ACC112 (cell line): ENCODE measurements at regions not wholly inside any gene's neighbourhood (a gene's known extent, or its start where the extent isn't known, plus 50 kb on each side); places are given as distances from the start of the nearest gene placed in this dataset.

Source experiments
- H2AFZ ChIP-seq: fragments of 200-600 bp; sonication (generic); one replicate; pipeline ENCODE4 v1.6.0; 2017; ENCODE audit warnings: antibody characterized with exemption, low read length; ENCODE audit not compliant: unreplicated experiment
- H3K27ac ChIP-seq: fragments of 200-600 bp; sonication (generic); 2 replicates; pipeline ENCODE4 v1.5.1; 2014; ENCODE audit warnings: low read depth, mild to moderate bottlenecking, antibody characterized with exemption, low read length, moderate library complexity
- H3K27me3 ChIP-seq: fragments of 200-600 bp; sonication (generic); 2 replicates; pipeline ENCODE4 v1.6.1; 2014; ENCODE audit warnings: mild to moderate bottlenecking, antibody characterized with exemption, low read length, moderate library complexity, mixed read lengths; ENCODE audit not compliant: insufficient read depth
- H3K36me3 ChIP-seq: fragments of 200-600 bp; sonication (generic); 2 replicates; pipeline ENCODE4 v1.6.1; 2016; ENCODE audit warnings: mild to moderate bottlenecking, antibody characterized with exemption, low read length, moderate library complexity, mixed read lengths; ENCODE audit not compliant: insufficient read depth
- H3K4me1 ChIP-seq: fragments of 200-600 bp; sonication (generic); one replicate; pipeline ENCODE4 v1.6.1; 2016; ENCODE audit warnings: low read length, mixed read lengths; ENCODE audit not compliant: insufficient read depth, unreplicated experiment, control insufficient read depth
- H3K4me3 ChIP-seq: fragments of 200-600 bp; sonication (generic); 2 replicates; pipeline ENCODE4 v1.5.1; 2014; ENCODE audit warnings: mild to moderate bottlenecking, low read depth, low read length
- H3K79me2 ChIP-seq: fragments of 200-600 bp; sonication (generic); one replicate; pipeline ENCODE4 v1.6.0; 2016; ENCODE audit warnings: low read length; ENCODE audit not compliant: control insufficient read depth, unreplicated experiment, insufficient read depth

DNA sequence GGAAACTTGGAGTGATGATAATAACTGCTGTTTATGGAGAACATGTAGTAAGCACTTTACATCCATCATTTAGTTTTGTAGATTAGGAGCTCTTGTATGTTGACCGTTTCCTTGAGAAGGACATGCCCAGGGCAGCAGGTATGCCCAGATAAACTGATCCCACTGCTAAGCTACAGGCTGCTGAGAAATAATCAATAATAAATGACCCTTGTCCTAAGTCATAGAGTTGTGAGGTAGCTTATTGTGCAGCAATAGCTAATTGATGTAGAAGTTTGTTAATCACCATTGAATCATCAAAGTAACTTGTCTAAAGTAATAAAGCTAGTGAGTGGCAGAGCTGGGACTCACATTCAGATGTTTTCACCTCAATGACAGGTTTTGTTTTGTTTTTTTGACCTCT lies 287.2 kb upstream of the CYRIA start:
- Histone ChIP-seq H3K4me1 (no peaks in the 10 kb centered on the region), H3K4me3 (no peak overlapping the region), H3K27me3 (no peaks in the 10 kb centered on the region), H3K36me3 (no peaks in the 10 kb centered on the region), H3K79me2 (no peaks in the 10 kb centered on the region), H3K27ac (no peak overlapping the region), H2AFZ (no peak overlapping the region)

DNA sequence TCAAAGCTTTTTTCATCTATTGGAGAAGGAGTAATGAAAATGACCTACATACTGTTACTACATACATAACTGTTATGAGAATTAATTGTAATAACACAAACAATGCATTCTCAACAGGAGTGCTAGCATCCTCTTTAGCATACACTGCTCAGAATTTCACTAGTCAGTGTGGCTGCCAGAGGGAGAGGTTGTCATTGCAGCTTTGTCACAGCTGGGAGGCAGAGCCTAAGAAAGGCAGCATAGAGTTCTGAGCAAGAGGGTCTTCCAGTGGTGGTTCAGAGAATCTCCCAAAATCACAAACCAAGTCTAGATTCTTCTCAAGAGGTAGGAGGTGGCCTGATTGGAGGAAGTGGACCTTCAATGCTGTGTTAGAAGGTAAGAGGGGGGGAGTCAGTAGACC lies 286.7 kb upstream of the CYRIA start:
- Histone ChIP-seq H3K27me3 (no peaks in the 10 kb centered on the region), H3K4me3 (no peak overlapping the region), H3K36me3 (no peaks in the 10 kb centered on the region), H3K27ac (no peak overlapping the region), H3K79me2 (no peaks in the 10 kb centered on the region), H3K4me1 (no peaks in the 10 kb centered on the region), H2AFZ (no peak overlapping the region)

DNA sequence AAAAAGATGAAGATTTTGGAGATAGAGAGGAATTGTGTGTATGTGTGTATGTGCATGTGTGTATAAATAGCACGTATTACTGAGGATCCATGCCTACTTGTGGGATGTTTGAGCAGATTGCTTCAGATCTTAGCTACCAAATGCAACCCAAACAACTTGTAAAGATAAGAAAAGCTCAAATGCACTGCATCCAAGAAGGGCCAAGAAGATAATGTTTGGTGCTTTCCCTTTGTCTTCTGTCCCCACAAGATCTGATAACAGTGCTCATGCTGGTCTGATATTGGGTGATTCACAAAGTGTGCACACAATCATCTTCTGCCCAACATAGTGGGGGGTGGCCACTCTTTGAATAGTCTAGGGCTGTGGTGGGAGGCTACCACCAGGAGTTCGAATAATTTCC lies 284.8 kb upstream of the CYRIA start:
- Histone ChIP-seq H3K4me3 (no peak overlapping the region), H3K4me1 (no peaks in the 10 kb centered on the region), H3K79me2 (no peaks in the 10 kb centered on the region), H3K27me3 (no peaks in the 10 kb centered on the region), H2AFZ (no peak overlapping the region), H3K36me3 (no peaks in the 10 kb centered on the region), H3K27ac (no peak overlapping the region)

DNA sequence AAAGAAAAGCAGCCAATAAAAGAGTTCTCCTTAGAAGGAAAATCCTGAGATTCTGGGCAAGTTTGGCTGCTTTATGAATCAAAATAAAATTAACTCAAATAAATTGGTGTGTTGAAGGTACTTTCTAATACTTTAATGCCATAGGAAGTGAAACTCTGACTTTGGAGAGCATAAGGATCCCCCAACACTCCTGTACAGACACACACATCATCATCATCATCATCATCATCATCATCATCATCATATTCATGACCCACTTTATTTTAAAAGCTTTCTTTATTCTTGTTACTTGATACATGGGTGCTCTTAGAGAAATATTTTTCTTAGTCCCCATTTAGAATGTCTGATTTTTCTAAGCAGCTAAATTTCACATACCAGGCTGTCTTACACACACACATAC lies 283.1 kb upstream of the CYRIA start:
- Histone ChIP-seq H3K27me3 (no peaks in the 10 kb centered on the region), H3K27ac (no peak overlapping the region), H3K36me3 (no peaks in the 10 kb centered on the region), H3K79me2 (no peaks in the 10 kb centered on the region), H2AFZ (no peak overlapping the region), H3K4me1 (no peaks in the 10 kb centered on the region), H3K4me3 (no peak overlapping the region)

DNA sequence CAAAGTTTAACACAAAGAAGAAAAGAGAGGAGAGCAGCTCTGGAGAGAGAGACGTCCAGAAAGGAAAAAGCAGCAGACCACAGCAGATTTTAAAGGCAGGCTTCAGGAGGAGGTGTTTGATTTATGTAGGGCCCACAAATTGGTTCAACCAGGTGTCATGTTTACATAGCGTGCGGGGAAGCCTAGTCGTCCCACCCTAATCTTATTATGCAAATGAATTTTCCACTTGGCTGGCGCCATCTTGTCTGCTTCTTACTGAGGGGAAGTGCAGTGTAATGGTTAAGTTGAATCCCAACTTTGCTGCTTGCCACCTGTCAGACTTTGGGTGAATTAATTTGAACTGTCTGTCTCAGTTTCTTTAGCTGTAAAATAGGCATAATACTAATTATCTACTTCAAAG lies 282.4 kb upstream of the CYRIA start:
- Histone ChIP-seq H3K36me3 (no peaks in the 10 kb centered on the region), H3K79me2 (no peaks in the 10 kb centered on the region), H2AFZ (no peak overlapping the region), H3K4me3 (no peak overlapping the region), H3K27me3 (no peaks in the 10 kb centered on the region), H3K4me1 (no peaks in the 10 kb centered on the region), H3K27ac (no peak overlapping the region)

DNA sequence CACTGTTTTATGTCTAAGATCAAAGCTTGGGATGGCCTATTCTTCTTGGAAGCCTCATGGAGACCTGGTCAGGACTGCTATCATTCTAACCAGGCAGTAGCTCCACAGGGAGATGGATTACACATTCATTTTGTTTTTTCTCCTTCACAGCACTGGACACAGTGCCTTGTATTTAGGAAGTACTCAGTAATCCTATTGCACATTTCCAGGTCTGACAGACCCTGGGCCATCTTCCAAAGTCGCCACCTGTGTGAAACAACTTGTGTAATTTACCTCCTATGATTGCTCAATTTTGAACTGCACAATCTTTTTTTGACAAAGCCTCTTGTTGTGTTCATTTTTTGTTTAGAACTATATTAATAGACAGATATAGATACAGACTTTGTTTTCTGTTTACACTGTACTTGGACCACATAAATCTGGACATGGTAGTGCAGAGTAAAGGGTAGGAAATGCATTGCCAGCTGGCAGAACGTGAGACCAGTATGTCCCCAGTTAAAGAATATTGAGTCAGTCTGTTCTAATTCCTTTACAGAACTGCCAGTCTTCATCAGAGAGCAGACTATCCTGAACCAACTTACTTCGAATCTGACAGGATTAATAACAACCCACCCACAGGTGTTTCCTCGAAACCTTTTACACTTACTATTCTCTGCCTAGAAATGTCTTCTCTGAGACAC lies 277.8 kb upstream of the CYRIA start:
- no peaks in the 10 kb centered on the region for H3K79me2 ChIP-seq
- H3K4me3 ChIP-seq = no peak overlapping the region
- no peaks in the 10 kb centered on the region for H3K27me3 ChIP-seq
- H3K4me1 ChIP-seq = no peaks in the 10 kb centered on the region
- H3K27ac ChIP-seq = no peak overlapping the region
- H3K36me3 ChIP-seq = no peaks in the 10 kb centered on the region
- no peak overlapping the region for H2AFZ ChIP-seq

DNA sequence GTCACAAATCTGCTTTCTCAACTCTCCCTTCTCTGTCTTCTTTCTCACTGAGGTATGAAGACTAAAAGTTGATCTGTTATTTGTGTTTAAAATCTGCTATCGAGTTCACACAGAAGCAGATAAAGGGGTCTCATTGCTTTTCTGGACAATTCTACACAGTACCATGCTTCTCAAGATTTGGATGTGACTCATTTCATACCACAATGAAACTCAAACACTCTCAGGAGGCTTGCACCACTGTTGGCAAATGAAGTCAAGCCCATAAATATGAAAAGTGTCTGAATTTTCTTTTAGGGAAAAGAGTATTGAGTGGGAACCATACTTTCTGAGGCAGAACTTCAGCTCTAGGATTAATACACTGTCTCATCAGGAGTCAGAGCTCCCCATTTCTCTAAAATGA lies 274.6 kb upstream of the CYRIA start:
- no peaks in the 10 kb centered on the region for H3K27me3 ChIP-seq
- no peaks in the 10 kb centered on the region for H3K36me3 ChIP-seq
- H3K4me3 ChIP-seq = no peak overlapping the region
- H2AFZ ChIP-seq = no peak overlapping the region
- no peak overlapping the region for H3K27ac ChIP-seq
- no peaks in the 10 kb centered on the region for H3K4me1 ChIP-seq
- no peaks in the 10 kb centered on the region for H3K79me2 ChIP-seq

DNA sequence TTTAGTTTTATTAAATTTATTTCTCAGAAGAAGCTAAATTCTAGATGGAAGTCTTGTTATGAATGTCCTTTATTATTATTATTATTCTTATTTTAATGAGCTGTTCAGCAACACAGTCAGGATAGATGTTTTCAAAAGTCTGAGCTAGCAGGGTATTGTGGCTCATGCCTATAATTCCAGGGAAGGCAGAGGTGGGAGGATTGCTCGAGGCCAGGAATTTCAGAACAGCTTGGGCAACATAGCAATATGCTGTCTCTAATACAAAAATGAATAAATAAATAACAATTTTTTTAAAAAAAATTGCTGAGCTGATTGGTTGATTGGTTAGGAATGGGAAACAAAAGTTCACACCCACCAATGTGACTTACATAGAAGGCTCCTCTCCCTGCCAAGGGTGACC lies 274.1 kb upstream of the CYRIA start:
- H2AFZ ChIP-seq = no peak overlapping the region
- H3K79me2 ChIP-seq = no peaks in the 10 kb centered on the region
- no peaks in the 10 kb centered on the region for H3K36me3 ChIP-seq
- no peaks in the 10 kb centered on the region for H3K27me3 ChIP-seq
- H3K4me1 ChIP-seq = no peaks in the 10 kb centered on the region
- H3K4me3 ChIP-seq = no peak overlapping the region
- no peak overlapping the region for H3K27ac ChIP-seq

DNA sequence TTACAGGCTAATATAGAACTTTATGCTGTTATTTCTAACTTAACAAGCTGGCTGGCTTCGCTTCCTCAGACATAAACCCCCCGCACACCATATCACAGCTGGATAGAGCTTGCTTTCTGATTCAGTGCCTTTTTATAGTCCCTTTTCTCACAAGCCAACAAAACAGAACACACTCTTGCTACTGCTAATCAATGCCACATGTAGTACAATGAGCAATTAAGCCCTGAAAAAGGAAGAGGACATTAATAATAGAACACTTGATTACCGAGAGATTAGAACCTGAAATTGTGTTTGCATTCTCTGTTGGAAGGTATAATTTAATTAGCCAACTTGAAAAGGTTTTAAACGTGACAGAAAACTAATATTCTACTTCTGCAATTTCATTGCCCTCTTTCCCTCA lies 267.7 kb upstream of the CYRIA start:
- H3K27ac ChIP-seq = no peak overlapping the region
- no peak overlapping the region for H3K4me3 ChIP-seq
- no peaks in the 10 kb centered on the region for H3K79me2 ChIP-seq
- no peaks in the 10 kb centered on the region for H3K27me3 ChIP-seq
- no peaks in the 10 kb centered on the region for H3K36me3 ChIP-seq
- no peak overlapping the region for H2AFZ ChIP-seq
- H3K4me1 ChIP-seq = no peaks in the 10 kb centered on the region

DNA sequence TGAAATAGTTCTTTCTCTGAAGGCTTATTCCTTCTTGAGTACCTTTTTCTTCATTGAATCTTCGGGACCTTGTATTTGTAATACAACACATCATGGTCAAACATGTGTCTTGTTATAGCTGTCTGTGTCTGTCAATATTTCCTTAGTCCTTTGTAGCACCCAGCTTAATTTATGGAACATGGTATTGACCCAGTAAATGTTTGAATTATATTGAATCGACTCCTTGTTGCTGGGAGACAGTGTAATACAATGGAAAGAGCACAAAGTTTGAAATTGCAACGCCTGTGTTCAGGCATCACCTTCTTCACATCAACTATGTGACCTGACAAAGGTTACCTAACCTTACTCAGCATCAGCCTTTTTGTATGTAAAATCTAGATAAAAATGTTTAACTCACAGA lies 267.2 kb upstream of the CYRIA start:
- Histone ChIP-seq H3K4me3 (no peak overlapping the region), H3K4me1 (no peaks in the 10 kb centered on the region), H3K36me3 (no peaks in the 10 kb centered on the region), H3K79me2 (no peaks in the 10 kb centered on the region), H3K27ac (no peak overlapping the region), H3K27me3 (no peaks in the 10 kb centered on the region), H2AFZ (no peak overlapping the region)

DNA sequence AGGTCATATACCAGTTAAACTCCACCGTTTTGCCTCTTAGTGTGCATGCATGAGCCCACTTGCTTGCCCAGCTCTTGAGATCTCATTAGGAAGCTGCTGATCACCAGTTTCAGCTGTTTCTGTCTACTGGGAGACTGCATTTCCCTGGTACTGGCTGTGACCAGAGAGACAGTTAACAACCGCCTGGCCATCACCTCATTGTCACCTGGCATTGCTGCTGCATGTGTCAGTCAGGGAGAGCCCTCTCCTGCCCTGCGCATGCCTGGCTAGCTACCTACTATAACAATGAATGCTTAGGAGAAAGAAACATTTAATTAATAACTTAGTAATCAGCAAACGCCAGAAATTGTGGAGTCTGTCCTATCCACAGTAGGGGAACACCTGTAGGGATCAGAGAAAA lies 265.8 kb upstream of the CYRIA start:
- H3K4me1 ChIP-seq = no peaks in the 10 kb centered on the region
- no peak overlapping the region for H2AFZ ChIP-seq
- H3K79me2 ChIP-seq = no peaks in the 10 kb centered on the region
- H3K27ac ChIP-seq = no peak overlapping the region
- no peaks in the 10 kb centered on the region for H3K27me3 ChIP-seq
- H3K4me3 ChIP-seq = no peak overlapping the region
- no peaks in the 10 kb centered on the region for H3K36me3 ChIP-seq
